Lower leg skin (tissue), 4 donors: ENCODE measurements at regions not wholly inside any gene's neighbourhood (a gene's known extent, or its start where the extent isn't known, plus 50 kb on each side); places are given as distances from the start of the nearest gene placed in this dataset.

Experiments
- DNase-seq, 2 donors: peaks; one replicate each; pipeline ENCODE4 v3.0.0-alpha.2; 2019; ENCODE audit warnings: low spot score in 2 of 2
- H3K4me3 ChIP-seq: fragments of 200-600 bp; sonication (generic); 2 replicates; pipeline ENCODE4 v1.5.1; 2017; ENCODE audit warnings: mild to moderate bottlenecking, low read depth; ENCODE audit not compliant: poor library complexity, severe bottlenecking
- POLR2A ChIP-seq, 2 donors: fragments of 450-650 bp; IDR thresholded peaks; one replicate each; pipeline ENCODE4 v1.6.1; 2016 to 2017; ENCODE audit warnings: antibody characterized with exemption in 2 of 2, mild to moderate bottlenecking in 1 of 2, moderate library complexity in 1 of 2
- WGBS, 2 donors: methylation state at CpG; one replicate each; pipeline ENCODE4 v1.1.5; 2018; 5-methylcytosine and 5-hydroxymethylcytosine counted together
- intact Hi-C: fragments of 100-400 bp; cut with DNase I; formaldehyde crosslinking; loops from one replicate; pipeline ENCODE4 v1.15.0; 2023; ENCODE audit warnings: low total_unique reads
- TF ChIP-seq, protein P1 (sequence below), 3 donors: fragments of 450-650 bp; IDR thresholded peaks; one replicate each; pipeline ENCODE4 v1.5.1; 2016; ENCODE audit warnings: antibody characterized with exemption in 3 of 3, mild to moderate bottlenecking in 3 of 3, moderate library complexity in 2 of 3

DNA sequence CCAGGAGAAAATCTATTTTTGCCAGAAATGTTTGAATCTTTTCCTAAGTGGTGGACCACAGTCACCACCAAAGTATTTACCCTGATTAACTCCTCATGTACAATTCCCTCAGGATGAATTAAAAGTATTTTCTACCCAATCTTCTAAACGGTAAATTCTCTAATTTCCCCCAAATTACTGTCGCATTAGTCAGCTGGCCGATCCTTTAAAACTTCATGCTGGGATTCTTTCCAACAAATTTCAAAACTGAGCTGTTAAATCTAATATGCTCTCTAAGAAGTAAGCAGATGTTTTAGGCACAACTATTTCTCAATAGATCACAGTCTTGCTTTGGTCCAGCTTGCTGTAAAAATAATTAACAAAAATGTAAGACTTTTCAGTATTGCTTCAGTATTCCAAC, 447.2 kb downstream of the FRK start:
- H3K4me3 ChIP-seq: no peak overlapping the region
- 35 to 36% methylated on average over 3 of the region's 3 CpGs for WGBS, 2 donors
- no peak for DNase-seq
- no peak for TF ChIP-seq POLR2A (IDR thresholded peaks at IDR 0.05)
- TF ChIP-seq, protein P1, sequence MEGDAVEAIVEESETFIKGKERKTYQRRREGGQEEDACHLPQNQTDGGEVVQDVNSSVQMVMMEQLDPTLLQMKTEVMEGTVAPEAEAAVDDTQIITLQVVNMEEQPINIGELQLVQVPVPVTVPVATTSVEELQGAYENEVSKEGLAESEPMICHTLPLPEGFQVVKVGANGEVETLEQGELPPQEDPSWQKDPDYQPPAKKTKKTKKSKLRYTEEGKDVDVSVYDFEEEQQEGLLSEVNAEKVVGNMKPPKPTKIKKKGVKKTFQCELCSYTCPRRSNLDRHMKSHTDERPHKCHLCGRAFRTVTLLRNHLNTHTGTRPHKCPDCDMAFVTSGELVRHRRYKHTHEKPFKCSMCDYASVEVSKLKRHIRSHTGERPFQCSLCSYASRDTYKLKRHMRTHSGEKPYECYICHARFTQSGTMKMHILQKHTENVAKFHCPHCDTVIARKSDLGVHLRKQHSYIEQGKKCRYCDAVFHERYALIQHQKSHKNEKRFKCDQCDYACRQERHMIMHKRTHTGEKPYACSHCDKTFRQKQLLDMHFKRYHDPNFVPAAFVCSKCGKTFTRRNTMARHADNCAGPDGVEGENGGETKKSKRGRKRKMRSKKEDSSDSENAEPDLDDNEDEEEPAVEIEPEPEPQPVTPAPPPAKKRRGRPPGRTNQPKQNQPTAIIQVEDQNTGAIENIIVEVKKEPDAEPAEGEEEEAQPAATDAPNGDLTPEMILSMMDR (IDR thresholded peaks at IDR 0.05): no peak
- intact Hi-C loops: no loop called here

DNA sequence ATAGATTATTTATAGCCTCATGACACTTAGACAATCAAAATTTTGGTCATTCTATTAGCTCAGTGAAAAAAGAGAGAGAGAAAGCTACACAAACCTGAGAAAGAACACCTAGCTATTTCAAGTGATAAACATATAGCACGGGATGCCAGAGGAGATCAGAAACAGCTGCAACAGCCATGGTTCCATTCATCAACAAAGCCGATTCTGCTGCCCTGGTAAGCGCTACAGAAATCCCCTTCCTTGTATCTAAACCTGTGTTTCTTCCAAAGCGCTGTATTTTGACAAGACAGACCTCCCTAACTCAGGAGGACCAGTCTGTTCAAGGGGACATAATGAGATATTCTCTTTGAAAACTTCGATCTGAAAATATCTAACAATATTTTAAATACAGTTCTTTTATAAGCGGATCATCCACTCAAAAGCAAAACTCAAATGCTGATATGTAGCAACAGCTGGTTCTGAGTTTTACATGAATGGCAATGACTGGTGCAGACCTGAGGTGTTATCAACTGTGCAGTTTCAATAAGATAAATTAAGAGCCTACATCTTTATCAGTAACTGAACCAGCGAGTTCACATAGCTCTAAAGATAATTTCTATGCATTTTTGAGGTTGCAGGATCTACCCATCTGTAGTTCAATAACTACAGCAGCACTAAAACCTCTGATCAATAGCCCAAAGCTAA, 447.8 kb downstream of the FRK start:
- no peak for TF ChIP-seq POLR2A (IDR thresholded peaks at IDR 0.05)
- TF ChIP-seq, protein P1 (IDR thresholded peaks at IDR 0.05): no peak
- WGBS, 2 donors: 73 to 77% methylated on average over 7 of the region's 7 CpGs
- no peak for DNase-seq
- no peak overlapping the region for H3K4me3 ChIP-seq
- intact Hi-C loops: no loop called here

DNA sequence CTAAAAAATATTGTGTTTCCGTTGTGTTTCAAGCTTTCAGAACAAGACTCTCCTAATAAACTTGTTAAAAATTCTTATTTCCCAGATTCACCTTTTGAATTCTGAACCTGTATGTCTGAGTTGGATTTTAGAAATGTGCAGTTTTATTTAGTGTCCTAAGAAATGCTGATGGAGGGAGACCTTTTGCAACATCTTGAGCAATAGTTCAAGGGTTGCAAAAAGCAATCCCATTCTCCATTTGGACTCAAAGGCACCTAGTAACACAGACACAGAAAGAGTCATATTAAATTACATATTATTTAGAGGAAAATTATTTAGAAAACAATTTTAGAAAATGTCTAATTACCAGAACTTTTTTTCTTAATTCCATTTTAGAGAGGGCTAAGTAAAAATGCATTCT, 448.5 kb downstream of the FRK start:
- intact Hi-C loops: no loop called here
- 0% methylated on average over 1 of the region's 1 CpG for WGBS, 2 donors
- no peak for DNase-seq
- H3K4me3 ChIP-seq: no peak overlapping the region
- TF ChIP-seq, protein P1 (IDR thresholded peaks at IDR 0.05): no peak
- no peak for TF ChIP-seq POLR2A (IDR thresholded peaks at IDR 0.05)

DNA sequence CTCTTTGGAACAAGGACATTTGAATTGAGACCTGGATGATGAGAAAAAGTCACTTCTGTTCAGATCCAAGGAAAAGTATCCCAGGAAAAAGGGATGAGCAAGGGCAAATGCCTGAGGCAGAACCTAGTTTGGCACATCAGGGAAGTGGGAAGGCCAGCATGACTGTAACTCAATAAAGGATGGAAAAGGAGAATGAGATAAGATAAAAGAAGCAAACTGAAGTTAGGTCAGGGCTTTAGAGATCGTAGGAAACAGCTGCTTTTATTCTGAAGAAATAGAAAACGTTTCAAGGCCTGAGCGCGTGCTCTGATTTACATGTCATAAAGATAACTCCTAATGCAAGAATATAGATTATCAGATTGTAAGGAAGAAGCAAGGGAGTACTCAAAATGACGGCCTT, 450.0 kb downstream of the FRK start:
- intact Hi-C loops: no loop called here
- DNase-seq: no peak
- TF ChIP-seq, protein P1 (IDR thresholded peaks at IDR 0.05): no peak
- TF ChIP-seq POLR2A (IDR thresholded peaks at IDR 0.05): no peak
- H3K4me3 ChIP-seq: no peak overlapping the region
- 71 to 80% methylated on average over 5 of the region's 5 CpGs for WGBS, 2 donors

DNA sequence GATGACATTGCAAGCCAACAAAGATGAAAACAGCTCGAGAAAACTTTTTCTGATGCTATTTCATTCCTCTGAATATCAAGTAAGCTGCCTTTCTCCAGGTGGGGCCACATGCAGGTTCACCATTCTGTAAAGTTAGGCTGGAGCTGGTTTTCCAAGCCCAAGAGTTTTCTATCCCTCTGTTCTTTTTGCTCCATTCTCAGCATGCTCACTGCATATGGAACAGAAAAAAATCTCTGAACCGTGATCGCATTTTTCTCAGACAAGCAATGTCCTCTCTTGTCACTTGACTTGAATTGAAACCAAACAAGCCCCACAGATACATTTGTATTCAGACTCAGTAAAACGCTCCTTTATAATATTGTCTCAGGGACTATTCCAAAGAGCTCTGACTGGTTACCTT, 451.6 kb downstream of the FRK start:
- intact Hi-C loops: no loop called here
- TF ChIP-seq, protein P1 (IDR thresholded peaks at IDR 0.05): no peak
- no peak for TF ChIP-seq POLR2A (IDR thresholded peaks at IDR 0.05)
- whole genome bisulfite sequencing, 2 donors: 59 to 78% methylated on average over 4 of the region's 4 CpGs
- no peak overlapping the region for H3K4me3 ChIP-seq
- DNase-seq: no peak

DNA sequence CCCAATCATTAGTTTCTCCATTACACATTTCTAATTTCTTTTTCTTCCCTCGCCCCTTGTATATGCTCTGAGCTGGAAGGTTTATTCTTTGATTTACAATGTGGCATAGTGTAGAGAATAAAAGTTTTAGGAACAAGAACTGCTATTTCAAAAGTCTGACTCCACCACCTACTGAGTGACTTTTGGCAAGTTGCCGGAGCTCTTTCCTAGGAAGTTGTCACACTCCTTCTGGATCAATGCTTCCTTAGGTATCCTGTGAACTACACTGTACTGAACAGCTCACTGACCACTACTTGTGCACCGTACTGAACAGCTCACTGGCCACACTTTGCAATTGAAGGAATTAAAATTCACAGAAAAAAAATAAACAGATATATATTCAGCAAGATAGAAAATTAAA, 458.2 kb downstream of the FRK start:
- TF ChIP-seq, protein P1 (IDR thresholded peaks at IDR 0.05): no peak
- TF ChIP-seq POLR2A (IDR thresholded peaks at IDR 0.05): no peak
- 81 to 94% methylated on average over 3 of the region's 3 CpGs for WGBS, 2 donors

More for the DNA sequence above, 458.2 kb downstream of the FRK start:
- intact Hi-C loops: no loop called here
- DNase-seq: no peak
- no peak overlapping the region for H3K4me3 ChIP-seq
